ENCODE measurements at regions not wholly inside any gene's neighbourhood (a gene's known extent, or its start where the extent isn't known, plus 50 kb on each side); places are given as distances from the start of the nearest gene placed in this dataset.

- Histone ChIP-seq H3K9me3 (no peaks in the 10 kb centered on the region), H3K4me3 (ENCODE audit: low read depth, low read length) (no peak overlapping the region), H3K4me1 (no peaks in the 10 kb centered on the region), H3K36me3 (no peaks in the 10 kb centered on the region), H3K27me3 (no peaks in the 10 kb centered on the region; the same call in 1 of the 2 replicates)
- DNase-seq, result no peak
- no peak for TF ChIP-seq CTCF (IDR thresholded peaks at IDR 0.05; ENCODE audit: low read depth, low read length)
These were observed 120.7 kb upstream of the SLC22A23 start for GRCh38 chr6:3577517-3577916.

- Histone ChIP-seq H3K36me3 (no peaks in the 10 kb centered on the region), H3K27me3 (no peaks in the 10 kb centered on the region; the same call in 1 of the 2 replicates), H3K9me3 (no peaks in the 10 kb centered on the region), H3K4me3 (ENCODE audit: low read depth, low read length) (no peak overlapping the region), H3K4me1 (no peaks in the 10 kb centered on the region)
- TF ChIP-seq CTCF (IDR thresholded peaks at IDR 0.05; ENCODE audit: low read depth, low read length), result no peak
- DNase-seq, result no peak
These were observed 118.9 kb upstream of the SLC22A23 start for GRCh38 chr6:3575701-3576100.

GRCh38 chr6:3575166-3575565, 118.3 kb upstream of the SLC22A23 start:
- no peaks in the 10 kb centered on the region for H3K4me1 ChIP-seq
- H3K36me3 ChIP-seq, result no peaks in the 10 kb centered on the region
- H3K27me3 ChIP-seq, result no peaks in the 10 kb centered on the region; the same call in 1 of the 2 replicates
- no peaks in the 10 kb centered on the region for H3K9me3 ChIP-seq
- no peak overlapping the region for H3K4me3 ChIP-seq (ENCODE audit: low read depth, low read length)
- TF ChIP-seq CTCF (IDR thresholded peaks at IDR 0.05; ENCODE audit: low read depth, low read length), result no peak
- no peak for DNase-seq

GRCh38 chr6:3573670-3574069, 116.8 kb upstream of the SLC22A23 start:
- TF ChIP-seq CTCF (IDR thresholded peaks at IDR 0.05; ENCODE audit: low read depth, low read length), result no peak
- Histone ChIP-seq H3K4me3 (ENCODE audit: low read depth, low read length) (no peak overlapping the region), H3K4me1 (no peaks in the 10 kb centered on the region), H3K9me3 (no peaks in the 10 kb centered on the region), H3K36me3 (no peaks in the 10 kb centered on the region), H3K27me3 (no peaks in the 10 kb centered on the region; the same call in 1 of the 2 replicates)
- no peak for DNase-seq

- H3K4me3 ChIP-seq (ENCODE audit: low read depth, low read length), result no peak overlapping the region
- no peaks in the 10 kb centered on the region for H3K9me3 ChIP-seq
- no peaks in the 10 kb centered on the region for H3K4me1 ChIP-seq
- DNase-seq, result no peak
- no peaks in the 10 kb centered on the region; the same call in 1 of the 2 replicates for H3K27me3 ChIP-seq
- no peaks in the 10 kb centered on the region for H3K36me3 ChIP-seq
- no peak for TF ChIP-seq CTCF (IDR thresholded peaks at IDR 0.05; ENCODE audit: low read depth, low read length)
These were observed 115.0 kb upstream of the SLC22A23 start for GRCh38 chr6:3571836-3572235.

GRCh38 chr6:3571250-3571681, 114.4 kb upstream of the SLC22A23 start:
- Histone ChIP-seq H3K9me3 (no peaks in the 10 kb centered on the region), H3K4me3 (ENCODE audit: low read depth, low read length) (no peak overlapping the region), H3K4me1 (no peaks in the 10 kb centered on the region), H3K27me3 (no peaks in the 10 kb centered on the region; the same call in 1 of the 2 replicates), H3K36me3 (no peaks in the 10 kb centered on the region)
- DNase-seq, result no peak
- no peak for TF ChIP-seq CTCF (IDR thresholded peaks at IDR 0.05; ENCODE audit: low read depth, low read length)
